Right lobe of liver (tissue), 4 donors: ENCODE measurements at regions not wholly inside any gene's neighbourhood (a gene's known extent, or its start where the extent isn't known, plus 50 kb on each side); places are given as distances from the start of the nearest gene placed in this dataset.

ENCODE experiments used
- POLR2A ChIP-seq: fragments of 450-650 bp; IDR thresholded peaks from one replicate; pipeline ENCODE4 v1.6.1; 2017; ENCODE audit warnings: antibody characterized with exemption, mild to moderate bottlenecking
- TF ChIP-seq, protein P1 (sequence below), 4 donors: fragments of 200-600 bp in 3 of 4; fragments of 450-650 bp in 1 of 4; IDR thresholded peaks; one replicate each; pipeline versions ENCODE4 v1.5.1 to v1.8.0; 2016 to 2022; ENCODE audit warnings: antibody characterized with exemption in 4 of 4, mild to moderate bottlenecking in 2 of 4
- donor health status: DM: no; HTN: no; CAD: no.
- donor health status: DM: no; HTN: no; CAD: no.
- donor health status: DM: no; HTN: yes; CAD: no.

DNA sequence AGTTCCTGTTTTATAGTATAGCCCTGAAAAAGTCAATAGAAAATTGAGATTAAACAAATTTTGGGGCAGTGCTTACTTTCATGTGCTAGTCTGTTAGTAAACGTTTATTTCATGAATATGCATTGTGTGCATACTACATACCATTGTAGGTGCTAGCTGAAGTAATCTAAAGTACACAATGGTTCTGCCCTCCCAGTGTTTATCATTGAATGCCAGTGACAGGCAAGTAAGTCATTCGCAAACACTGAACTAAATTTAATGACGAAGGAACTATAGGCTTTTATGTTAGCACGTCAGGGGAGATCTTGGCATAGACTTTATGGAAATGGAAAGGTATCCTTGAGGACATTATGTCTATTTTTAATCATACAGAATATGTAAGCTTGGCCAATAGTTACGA is 426.9 kb upstream of the EPHA5 start:
- no peak for TF ChIP-seq POLR2A
- TF ChIP-seq, protein P1, sequence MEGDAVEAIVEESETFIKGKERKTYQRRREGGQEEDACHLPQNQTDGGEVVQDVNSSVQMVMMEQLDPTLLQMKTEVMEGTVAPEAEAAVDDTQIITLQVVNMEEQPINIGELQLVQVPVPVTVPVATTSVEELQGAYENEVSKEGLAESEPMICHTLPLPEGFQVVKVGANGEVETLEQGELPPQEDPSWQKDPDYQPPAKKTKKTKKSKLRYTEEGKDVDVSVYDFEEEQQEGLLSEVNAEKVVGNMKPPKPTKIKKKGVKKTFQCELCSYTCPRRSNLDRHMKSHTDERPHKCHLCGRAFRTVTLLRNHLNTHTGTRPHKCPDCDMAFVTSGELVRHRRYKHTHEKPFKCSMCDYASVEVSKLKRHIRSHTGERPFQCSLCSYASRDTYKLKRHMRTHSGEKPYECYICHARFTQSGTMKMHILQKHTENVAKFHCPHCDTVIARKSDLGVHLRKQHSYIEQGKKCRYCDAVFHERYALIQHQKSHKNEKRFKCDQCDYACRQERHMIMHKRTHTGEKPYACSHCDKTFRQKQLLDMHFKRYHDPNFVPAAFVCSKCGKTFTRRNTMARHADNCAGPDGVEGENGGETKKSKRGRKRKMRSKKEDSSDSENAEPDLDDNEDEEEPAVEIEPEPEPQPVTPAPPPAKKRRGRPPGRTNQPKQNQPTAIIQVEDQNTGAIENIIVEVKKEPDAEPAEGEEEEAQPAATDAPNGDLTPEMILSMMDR (IDR thresholded peaks at IDR 0.05): no peak
